ENCODE measurements at regions not wholly inside any gene's neighbourhood (a gene's known extent, or its start where the extent isn't known, plus 50 kb on each side); places are given as distances from the start of the nearest gene placed in this dataset.

- TF ChIP-seq FOXP2 (optimal IDR thresholded peaks at IDR 0.05; ENCODE audit: control extremely low read depth, extremely low read length, insufficient read depth): no peak
- TF ChIP-seq POLR2AphosphoS5 (IDR thresholded peaks at IDR 0.05; ENCODE audit: borderline replicate concordance, low read depth, low read length): no peak
These were observed 1029.3 kb downstream of the TECRL start for GRCh38 chr4:63379750-63380522.

Measured in SK-N-MC (cell line).